ENCODE measurements at regions not wholly inside any gene's neighbourhood (a gene's known extent, or its start where the extent isn't known, plus 50 kb on each side); places are given as distances from the start of the nearest gene placed in this dataset. TPM values are rescaled to one million over a fixed set of nuclear protein-coding genes. Genes with fewer than 3 reads are reported as not detected.
"Not testable (repeated sequence)": the region's sequence is repeated elsewhere in the genome, so short reads cannot be mapped to it uniquely, and the experiment has no call there.

DNA sequence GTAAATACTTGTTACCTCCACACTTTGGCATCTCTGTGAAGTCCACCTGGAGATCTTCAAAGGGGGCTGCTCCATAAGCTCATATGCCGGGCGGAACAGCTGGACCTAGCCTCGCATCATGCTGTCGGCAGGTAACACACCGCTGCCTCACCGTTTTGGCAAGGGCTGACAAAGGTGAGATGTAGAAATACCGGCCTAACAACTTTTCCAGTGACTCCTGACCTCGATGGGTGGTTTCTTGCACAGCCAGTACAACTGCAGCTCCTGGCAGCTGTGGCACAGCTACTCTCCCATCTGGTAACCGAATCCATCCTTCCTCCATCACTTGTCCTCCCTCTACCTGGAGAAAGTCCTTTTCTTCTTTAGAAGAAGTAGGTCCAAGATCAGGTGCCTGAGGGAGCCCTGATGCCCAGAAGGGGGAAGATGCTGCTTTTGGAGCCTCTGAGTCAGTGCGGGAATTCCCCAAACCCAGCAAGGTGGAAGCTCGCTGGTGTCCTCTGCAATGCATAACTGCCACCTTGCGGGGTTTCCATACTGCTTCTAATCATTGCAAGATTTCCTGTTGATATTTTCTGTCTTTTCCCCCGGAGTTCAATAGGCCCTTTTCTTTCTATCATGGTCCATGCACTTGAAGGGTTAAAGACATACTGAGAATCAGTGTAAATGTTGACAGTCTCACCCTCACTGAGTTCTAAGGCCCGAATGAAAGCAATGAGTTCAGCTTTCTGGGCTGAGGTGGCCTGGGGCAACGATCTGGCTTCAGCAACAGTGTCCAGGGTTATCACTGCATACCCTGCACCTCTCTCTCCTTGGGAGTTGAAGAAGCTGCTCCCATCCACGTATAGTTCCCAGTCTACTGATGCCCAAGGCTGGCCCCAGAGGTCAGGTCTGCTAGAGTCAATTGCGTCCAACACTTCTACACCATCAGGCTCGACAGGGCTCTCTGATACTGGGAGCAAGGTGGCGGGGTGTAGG is 52.9 kb upstream of the ALDH3B2 start:
- H3K27ac Mint-ChIP-seq; H3K36me3 Mint-ChIP-seq; H3K36me3 ChIP-seq (replicated peaks in 1 of 2; ENCODE audit: control insufficient read depth in 1 of 2, insufficient read depth in 2 of 2, low read length in 2 of 2); H3K4me2 ChIP-seq (replicated peaks; ENCODE audit: extremely low read depth, low read length, poor library complexity, severe bottlenecking); H3K9me3 Mint-ChIP-seq; H3K4me1 Mint-ChIP-seq; H3K4me3 ChIP-seq (replicated peaks in 1 of 3; ENCODE audit: low read depth in 2 of 3, low read length in 3 of 3); H3K4me1 ChIP-seq (ENCODE audit: control insufficient read depth in 1 of 2, insufficient read depth in 2 of 2, low read length in 2 of 2); H3K27me3 ChIP-seq (ENCODE audit: control insufficient read depth in 2 of 2, insufficient read depth in 2 of 2, low read length in 2 of 2); H2AFZ ChIP-seq (ENCODE audit: insufficient read depth, low read depth, low read length, poor library complexity, severe bottlenecking); H3K27ac ChIP-seq (ENCODE audit: low read depth in 1 of 2, low read length in 2 of 2); H3K9ac ChIP-seq (ENCODE audit: insufficient read depth, low read length, poor library complexity, severe bottlenecking); H3K9me3 ChIP-seq (replicated peaks in 1 of 2; ENCODE audit: control insufficient read depth in 1 of 2, insufficient read depth in 1 of 2, low read length in 2 of 2); H3K79me2 ChIP-seq (ENCODE audit: insufficient read depth, low read length); H3K4me3 Mint-ChIP-seq; H4K20me1 ChIP-seq (ENCODE audit: insufficient read depth, low read length); intact Hi-C loops (cut with micrococcal nuclease): not testable (repeated sequence)
- H3K27me3 Mint-ChIP-seq (ENCODE audit: low read depth in 3 of 3) = peaks cover 9 to 22% (median 12%) of the 10 kb centered on the region in 3 donors
- peak in 1 of 3 donors; percentile 27 for DNase-seq
- WGBS (ENCODE audit: insufficient coverage) = 82% methylated on average over 5 of the region's 19 CpGs

Small RNAs in the stretch of these regions (small RNA-seq; reads per million reads assigned to genes)
- gene AP003385.4 (ENCODE audit: insufficient read length, low read depth) (not detected), gene AP003716.2 (ENCODE audit: insufficient read length, low read depth) (not detected), gene RNU6-46P (ENCODE audit: insufficient read length, low read depth) (not detected)

Data from CD14-positive monocyte (primary cell).